ENCODE measurements at regions not wholly inside any gene's neighbourhood (a gene's known extent, or its start where the extent isn't known, plus 50 kb on each side); places are given as distances from the start of the nearest gene placed in this dataset.

GRCh38 chr22:48835857-48836672, 991.6 kb downstream of the BRD1 start:
- TF ChIP-seq CTCF (IDR thresholded peaks at IDR 0.05; ENCODE audit: low read depth, low read length, poor library complexity, severe bottlenecking) (no peak), EZH2phosphoT487 (IDR thresholded peaks at IDR 0.05; ENCODE audit: borderline replicate concordance, low read length) (no peak)
